A673 (cell line): ENCODE measurements at regions not wholly inside any gene's neighbourhood (a gene's known extent, or its start where the extent isn't known, plus 50 kb on each side); places are given as distances from the start of the nearest gene placed in this dataset.

ENCODE experiments used
- CTCF ChIP-seq: fragments of 300-800, 200-600 bp; sonication (generic); conservative IDR thresholded peaks from 2 replicates; pipeline ENCODE4 v1.5.1; 2017; ENCODE audit warnings: low read depth, mild to moderate bottlenecking, antibody characterized with exemption, low read length, moderate library complexity, mixed read lengths
- EZH2 ChIP-seq: fragments of 200-600 bp; sonication (generic); IDR thresholded peaks from 2 replicates; pipeline ENCODE4 v1.6.1; 2017; ENCODE audit warnings: borderline replicate concordance, low read depth, mild to moderate bottlenecking, mixed read lengths, antibody characterized with exemption, low read length; ENCODE audit not compliant: poor library complexity, severe bottlenecking

GRCh38 chr2:67159929-67160328 lies 237.2 kb upstream of the ETAA1 start:
- TF ChIP-seq CTCF (no peak), EZH2 (no peak)
